ENCODE measurements at regions not wholly inside any gene's neighbourhood (a gene's known extent, or its start where the extent isn't known, plus 50 kb on each side); places are given as distances from the start of the nearest gene placed in this dataset.

- no CpG with 5 or more reads among the region's 2 CpGs for WGBS (ENCODE audit: insufficient coverage)
- Histone ChIP-seq H3K4me3 (ENCODE audit: low read length) (no peak overlapping the region), H3K4me1 (ENCODE audit: control insufficient read depth, insufficient read depth, low read length) (no peaks in the 10 kb centered on the region)
These were observed 328.3 kb downstream of the EPHA4 start for GRCh38 chr2:221243771-221244170.

GRCh38 chr2:221245045-221245444 is 327.1 kb downstream of the EPHA4 start:
- no peak overlapping the region for H3K4me3 ChIP-seq (ENCODE audit: low read length)
- H3K27ac ChIP-seq (ENCODE audit: low read length): no peak overlapping the region
- no peaks in the 10 kb centered on the region for H3K4me1 ChIP-seq (ENCODE audit: control insufficient read depth, insufficient read depth, low read length)
- H3K27me3 ChIP-seq (ENCODE audit: control insufficient read depth, insufficient read depth, low read length): no peaks in the 10 kb centered on the region
- DNase-seq: no peak
- no peaks in the 10 kb centered on the region for H3K36me3 ChIP-seq (ENCODE audit: control insufficient read depth, insufficient read depth, low read length)
- no CpG with 5 or more reads among the region's 3 CpGs for WGBS (ENCODE audit: insufficient coverage)
- H3K9me3 ChIP-seq (replicated peaks; ENCODE audit: control insufficient read depth, low read depth, low read length): no peaks in the 10 kb centered on the region

More at GRCh38 chr2:221243771-221244170, 328.3 kb downstream of the EPHA4 start:
- Histone ChIP-seq H3K27ac (ENCODE audit: low read length) (no peak overlapping the region), H3K36me3 (ENCODE audit: control insufficient read depth, insufficient read depth, low read length) (no peaks in the 10 kb centered on the region), H3K27me3 (ENCODE audit: control insufficient read depth, insufficient read depth, low read length) (no peaks in the 10 kb centered on the region), H3K9me3 (replicated peaks; ENCODE audit: control insufficient read depth, low read depth, low read length) (no peaks in the 10 kb centered on the region)
- DNase-seq: no peak

- Histone ChIP-seq H3K9me3 (replicated peaks; ENCODE audit: control insufficient read depth, low read depth, low read length) (no peaks in the 10 kb centered on the region), H3K27me3 (ENCODE audit: control insufficient read depth, insufficient read depth, low read length) (no peaks in the 10 kb centered on the region), H3K4me1 (ENCODE audit: control insufficient read depth, insufficient read depth, low read length) (no peaks in the 10 kb centered on the region), H3K4me3 (ENCODE audit: low read length) (no peak overlapping the region), H3K27ac (ENCODE audit: low read length) (no peak overlapping the region), H3K36me3 (ENCODE audit: control insufficient read depth, insufficient read depth, low read length) (no peaks in the 10 kb centered on the region)
- WGBS (ENCODE audit: insufficient coverage): no CpG with 5 or more reads among the region's 2 CpGs
- no peak for DNase-seq
These were observed 326.3 kb downstream of the EPHA4 start for GRCh38 chr2:221245772-221246171.

GRCh38 chr2:221254299-221254698 is 317.8 kb downstream of the EPHA4 start:
- Histone ChIP-seq H3K4me3 (ENCODE audit: low read length) (no peak overlapping the region), H3K27me3 (ENCODE audit: control insufficient read depth, insufficient read depth, low read length) (no peaks in the 10 kb centered on the region)

GRCh38 chr2:221255862-221256261 is 316.2 kb downstream of the EPHA4 start:
- no peak for DNase-seq
- no peaks in the 10 kb centered on the region for H3K36me3 ChIP-seq (ENCODE audit: control insufficient read depth, insufficient read depth, low read length)
- no peaks in the 10 kb centered on the region for H3K4me1 ChIP-seq (ENCODE audit: control insufficient read depth, insufficient read depth, low read length)
- no peaks in the 10 kb centered on the region for H3K27me3 ChIP-seq (ENCODE audit: control insufficient read depth, insufficient read depth, low read length)
- no peak overlapping the region for H3K27ac ChIP-seq (ENCODE audit: low read length)
- no peak overlapping the region for H3K4me3 ChIP-seq (ENCODE audit: low read length)
- peaks cover 2% of the 10 kb centered on the region for H3K9me3 ChIP-seq (replicated peaks; ENCODE audit: control insufficient read depth, low read depth, low read length)
- 58% methylated on average over 3 of the region's 5 CpGs for WGBS (ENCODE audit: insufficient coverage)

More at GRCh38 chr2:221254299-221254698, 317.8 kb downstream of the EPHA4 start:
- Histone ChIP-seq H3K36me3 (ENCODE audit: control insufficient read depth, insufficient read depth, low read length) (no peaks in the 10 kb centered on the region), H3K4me1 (ENCODE audit: control insufficient read depth, insufficient read depth, low read length) (no peaks in the 10 kb centered on the region), H3K27ac (ENCODE audit: low read length) (no peak overlapping the region), H3K9me3 (replicated peaks; ENCODE audit: control insufficient read depth, low read depth, low read length) (peaks cover 2% of the 10 kb centered on the region)
- WGBS (ENCODE audit: insufficient coverage): 0% methylated on average over 1 of the region's 4 CpGs
- no peak for DNase-seq

GRCh38 chr2:221258464-221258863 is 313.6 kb downstream of the EPHA4 start:
- no peak for DNase-seq
- Histone ChIP-seq H3K27me3 (ENCODE audit: control insufficient read depth, insufficient read depth, low read length) (no peaks in the 10 kb centered on the region), H3K4me3 (ENCODE audit: low read length) (no peak overlapping the region), H3K9me3 (replicated peaks; ENCODE audit: control insufficient read depth, low read depth, low read length) (peaks cover 2% of the 10 kb centered on the region), H3K27ac (ENCODE audit: low read length) (no peak overlapping the region), H3K36me3 (ENCODE audit: control insufficient read depth, insufficient read depth, low read length) (no peaks in the 10 kb centered on the region), H3K4me1 (ENCODE audit: control insufficient read depth, insufficient read depth, low read length) (no peaks in the 10 kb centered on the region)
- 100% methylated on average over 1 of the region's 3 CpGs for WGBS (ENCODE audit: insufficient coverage)

GRCh38 chr2:221262651-221263050 is 309.5 kb downstream of the EPHA4 start:
- Histone ChIP-seq H3K36me3 (ENCODE audit: control insufficient read depth, insufficient read depth, low read length) (no peaks in the 10 kb centered on the region), H3K27me3 (ENCODE audit: control insufficient read depth, insufficient read depth, low read length) (no peaks in the 10 kb centered on the region), H3K4me3 (ENCODE audit: low read length) (no peak overlapping the region), H3K27ac (ENCODE audit: low read length) (no peak overlapping the region), H3K4me1 (ENCODE audit: control insufficient read depth, insufficient read depth, low read length) (no peaks in the 10 kb centered on the region), H3K9me3 (replicated peaks; ENCODE audit: control insufficient read depth, low read depth, low read length) (no peaks in the 10 kb centered on the region)
- WGBS (ENCODE audit: insufficient coverage): 92% methylated on average over 2 of the region's 3 CpGs
- no peak for DNase-seq

- Histone ChIP-seq H3K36me3 (ENCODE audit: control insufficient read depth, insufficient read depth, low read length) (no peaks in the 10 kb centered on the region), H3K9me3 (replicated peaks; ENCODE audit: control insufficient read depth, low read depth, low read length) (no peaks in the 10 kb centered on the region), H3K27ac (ENCODE audit: low read length) (no peak overlapping the region), H3K27me3 (ENCODE audit: control insufficient read depth, insufficient read depth, low read length) (no peaks in the 10 kb centered on the region), H3K4me3 (ENCODE audit: low read length) (no peak overlapping the region), H3K4me1 (ENCODE audit: control insufficient read depth, insufficient read depth, low read length) (no peaks in the 10 kb centered on the region)
- 100% methylated on average over 1 of the region's 2 CpGs for WGBS (ENCODE audit: insufficient coverage)
- DNase-seq: no peak
These were observed 308.5 kb downstream of the EPHA4 start for GRCh38 chr2:221263573-221263972.

GRCh38 chr2:221264318-221264717 is 307.8 kb downstream of the EPHA4 start:
- no peak overlapping the region for H3K4me3 ChIP-seq (ENCODE audit: low read length)
- H3K9me3 ChIP-seq (replicated peaks; ENCODE audit: control insufficient read depth, low read depth, low read length): no peaks in the 10 kb centered on the region
- no peaks in the 10 kb centered on the region for H3K27me3 ChIP-seq (ENCODE audit: control insufficient read depth, insufficient read depth, low read length)
- no peak for DNase-seq
- no peaks in the 10 kb centered on the region for H3K36me3 ChIP-seq (ENCODE audit: control insufficient read depth, insufficient read depth, low read length)
- H3K4me1 ChIP-seq (ENCODE audit: control insufficient read depth, insufficient read depth, low read length): no peaks in the 10 kb centered on the region
- 71% methylated on average over 1 of the region's 2 CpGs for WGBS (ENCODE audit: insufficient coverage)
- H3K27ac ChIP-seq (ENCODE audit: low read length): no peak overlapping the region

GRCh38 chr2:221267773-221268425 is 304.2 kb downstream of the EPHA4 start:
- no peak overlapping the region for H3K4me3 ChIP-seq (ENCODE audit: low read length)
- no peaks in the 10 kb centered on the region for H3K9me3 ChIP-seq (replicated peaks; ENCODE audit: control insufficient read depth, low read depth, low read length)
- no peaks in the 10 kb centered on the region for H3K36me3 ChIP-seq (ENCODE audit: control insufficient read depth, insufficient read depth, low read length)
- peak; percentile 47 for DNase-seq
- H3K27me3 ChIP-seq (ENCODE audit: control insufficient read depth, insufficient read depth, low read length): no peaks in the 10 kb centered on the region
- no peaks in the 10 kb centered on the region for H3K4me1 ChIP-seq (ENCODE audit: control insufficient read depth, insufficient read depth, low read length)
- H3K27ac ChIP-seq (ENCODE audit: low read length): no peak overlapping the region
- no CpG with 5 or more reads among the region's 6 CpGs for WGBS (ENCODE audit: insufficient coverage)

- H3K4me1 ChIP-seq (ENCODE audit: control insufficient read depth, insufficient read depth, low read length): no peaks in the 10 kb centered on the region
- no peak overlapping the region for H3K4me3 ChIP-seq (ENCODE audit: low read length)
- H3K36me3 ChIP-seq (ENCODE audit: control insufficient read depth, insufficient read depth, low read length): no peaks in the 10 kb centered on the region
- no peak for DNase-seq
- H3K27me3 ChIP-seq (ENCODE audit: control insufficient read depth, insufficient read depth, low read length): no peaks in the 10 kb centered on the region
- H3K9me3 ChIP-seq (replicated peaks; ENCODE audit: control insufficient read depth, low read depth, low read length): no peaks in the 10 kb centered on the region
- WGBS (ENCODE audit: insufficient coverage): 31% methylated on average over 2 of the region's 3 CpGs
- H3K27ac ChIP-seq (ENCODE audit: low read length): no peak overlapping the region
These were observed 303.5 kb downstream of the EPHA4 start for GRCh38 chr2:221268631-221269030.

Data from muscle of leg (tissue), 3 donors.